ENCODE measurements at regions not wholly inside any gene's neighbourhood (a gene's known extent, or its start where the extent isn't known, plus 50 kb on each side); places are given as distances from the start of the nearest gene placed in this dataset.

- Histone ChIP-seq H3K27me3 (ENCODE audit: insufficient read depth, low read depth) (no peaks in the 10 kb centered on the region), H2AFZ (no peak overlapping the region), H3K36me3 (ENCODE audit: low read depth) (no peaks in the 10 kb centered on the region), H3K4me3 (no peak overlapping the region), H3K27ac (no peak overlapping the region), H3K4me1 (replicated peaks; ENCODE audit: insufficient read depth) (no peaks in the 10 kb centered on the region), H3K4me2 (no peak overlapping the region), H3K9me2 (ENCODE audit: insufficient read depth) (no peaks in the 10 kb centered on the region), H3K79me2 (ENCODE audit: low read depth) (no peaks in the 10 kb centered on the region), H4K20me1 (ENCODE audit: insufficient read depth) (no peaks in the 10 kb centered on the region), H3K9me3 (ENCODE audit: insufficient read depth, low read depth) (no peaks in the 10 kb centered on the region), H3F3A (ENCODE audit: insufficient read depth, low read depth) (no peaks in the 10 kb centered on the region)
- CTCF ChIA-PET: no interaction called here
- no TSS peak for BruUV-seq (replicated peaks)
- no peak for DNase-seq
- intact Hi-C loops (cut with micrococcal nuclease; ENCODE audit: unreplicated experiment): no loop called here
- POLR2A ChIA-PET (ENCODE audit: unreplicated experiment): no interaction called here
- TF ChIP-seq EZH2 (IDR thresholded peaks at IDR 0.05; ENCODE audit: low read depth): no peak
- no peak for TF ChIP-seq CTCF (conservative IDR thresholded peaks at IDR 0.05)
These were observed 184.2 kb upstream of the LUZP2 start for GRCh38 chr11:24312464-24313238.

GRCh38 chr11:24321229-24321628 lies 175.6 kb upstream of the LUZP2 start:
- H3K27me3 ChIP-seq (ENCODE audit: insufficient read depth, low read depth): no peaks in the 10 kb centered on the region
- H3K9me3 ChIP-seq (ENCODE audit: insufficient read depth, low read depth): no peaks in the 10 kb centered on the region
- POLR2A ChIA-PET (ENCODE audit: unreplicated experiment): no interaction called here
- CTCF ChIA-PET: no interaction called here
- no peaks in the 10 kb centered on the region for H3K79me2 ChIP-seq (ENCODE audit: low read depth)
- H3K4me1 ChIP-seq (replicated peaks; ENCODE audit: insufficient read depth): no peaks in the 10 kb centered on the region
- no peaks in the 10 kb centered on the region for H3K9me2 ChIP-seq (ENCODE audit: insufficient read depth)
- no peak overlapping the region for H3K27ac ChIP-seq
- no peak overlapping the region for H3K4me2 ChIP-seq
- no peaks in the 10 kb centered on the region for H3K36me3 ChIP-seq (ENCODE audit: low read depth)
- no peak overlapping the region for H3K4me3 ChIP-seq
- no peaks in the 10 kb centered on the region for H4K20me1 ChIP-seq (ENCODE audit: insufficient read depth)
- no peaks in the 10 kb centered on the region for H3F3A ChIP-seq (ENCODE audit: insufficient read depth, low read depth)
- intact Hi-C loops (cut with micrococcal nuclease; ENCODE audit: unreplicated experiment): no loop called here
- no peak for DNase-seq
- H2AFZ ChIP-seq: no peak overlapping the region
- no TSS peak for BruUV-seq (replicated peaks)
- TF ChIP-seq CTCF (conservative IDR thresholded peaks at IDR 0.05) (no peak), EZH2 (IDR thresholded peaks at IDR 0.05; ENCODE audit: low read depth) (no peak)

- DNase-seq: no peak
- Histone ChIP-seq H3K27me3 (ENCODE audit: insufficient read depth, low read depth) (no peaks in the 10 kb centered on the region), H3K4me1 (replicated peaks; ENCODE audit: insufficient read depth) (no peaks in the 10 kb centered on the region), H4K20me1 (ENCODE audit: insufficient read depth) (no peaks in the 10 kb centered on the region), H3K9me2 (ENCODE audit: insufficient read depth) (no peaks in the 10 kb centered on the region), H3K4me3 (no peak overlapping the region), H2AFZ (no peak overlapping the region), H3K79me2 (ENCODE audit: low read depth) (no peaks in the 10 kb centered on the region), H3K9me3 (ENCODE audit: insufficient read depth, low read depth) (no peaks in the 10 kb centered on the region), H3K27ac (no peak overlapping the region), H3K36me3 (ENCODE audit: low read depth) (no peaks in the 10 kb centered on the region), H3K4me2 (no peak overlapping the region), H3F3A (ENCODE audit: insufficient read depth, low read depth) (no peaks in the 10 kb centered on the region)
- ChIA-PET CTCF (no interaction called here), POLR2A (ENCODE audit: unreplicated experiment) (no interaction called here)
- no TSS peak for BruUV-seq (replicated peaks)
- TF ChIP-seq CTCF (conservative IDR thresholded peaks at IDR 0.05) (no peak), EZH2 (IDR thresholded peaks at IDR 0.05; ENCODE audit: low read depth) (no peak)
- intact Hi-C loops (cut with micrococcal nuclease; ENCODE audit: unreplicated experiment): no loop called here
These were observed 172.6 kb upstream of the LUZP2 start for GRCh38 chr11:24324211-24324610.

Measured in PC-9 (cell line).